C4-2B (cell line): ENCODE measurements at regions not wholly inside any gene's neighbourhood (a gene's known extent, or its start where the extent isn't known, plus 50 kb on each side); places are given as distances from the start of the nearest gene placed in this dataset.

Source experiments
- ZFX ChIP-seq: fragments of 450-650 bp; IDR thresholded peaks from 2 replicates; pipeline ENCODE4 v1.6.1; 2017
- TF ChIP-seq, protein P1 (sequence below): fragments of 450-650 bp; conservative IDR thresholded peaks from 2 replicates; pipeline ENCODE4 v1.5.1; 2017; ENCODE audit warnings: mild to moderate bottlenecking

DNA sequence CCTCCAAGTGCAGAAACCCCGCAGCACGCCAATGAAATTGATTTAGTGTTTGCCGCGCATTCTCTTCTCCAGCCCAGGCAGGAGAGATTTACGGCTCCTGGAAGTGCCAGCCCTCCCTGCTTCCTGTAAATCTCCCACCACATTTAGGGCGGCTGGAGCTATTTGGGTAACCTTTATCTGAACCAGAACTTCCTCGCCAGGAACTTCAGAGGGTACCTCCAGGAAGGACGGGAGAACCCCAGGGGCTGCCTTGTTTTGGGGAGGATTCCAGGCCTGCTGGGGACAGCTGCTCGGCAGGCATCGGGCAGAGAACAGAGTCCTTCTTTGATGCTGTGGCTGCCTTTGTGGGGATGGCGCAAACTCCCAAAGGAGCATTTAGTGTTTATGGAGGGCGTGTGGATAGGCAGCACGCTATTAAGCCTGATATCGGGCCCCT lies 122.0 kb upstream of the MYCN start:
- TF ChIP-seq, protein P1, sequence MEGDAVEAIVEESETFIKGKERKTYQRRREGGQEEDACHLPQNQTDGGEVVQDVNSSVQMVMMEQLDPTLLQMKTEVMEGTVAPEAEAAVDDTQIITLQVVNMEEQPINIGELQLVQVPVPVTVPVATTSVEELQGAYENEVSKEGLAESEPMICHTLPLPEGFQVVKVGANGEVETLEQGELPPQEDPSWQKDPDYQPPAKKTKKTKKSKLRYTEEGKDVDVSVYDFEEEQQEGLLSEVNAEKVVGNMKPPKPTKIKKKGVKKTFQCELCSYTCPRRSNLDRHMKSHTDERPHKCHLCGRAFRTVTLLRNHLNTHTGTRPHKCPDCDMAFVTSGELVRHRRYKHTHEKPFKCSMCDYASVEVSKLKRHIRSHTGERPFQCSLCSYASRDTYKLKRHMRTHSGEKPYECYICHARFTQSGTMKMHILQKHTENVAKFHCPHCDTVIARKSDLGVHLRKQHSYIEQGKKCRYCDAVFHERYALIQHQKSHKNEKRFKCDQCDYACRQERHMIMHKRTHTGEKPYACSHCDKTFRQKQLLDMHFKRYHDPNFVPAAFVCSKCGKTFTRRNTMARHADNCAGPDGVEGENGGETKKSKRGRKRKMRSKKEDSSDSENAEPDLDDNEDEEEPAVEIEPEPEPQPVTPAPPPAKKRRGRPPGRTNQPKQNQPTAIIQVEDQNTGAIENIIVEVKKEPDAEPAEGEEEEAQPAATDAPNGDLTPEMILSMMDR = no peak
- no peak for TF ChIP-seq ZFX
